ENCODE measurements at regions not wholly inside any gene's neighbourhood (a gene's known extent, or its start where the extent isn't known, plus 50 kb on each side); places are given as distances from the start of the nearest gene placed in this dataset.

GRCh38 chr2:221637851-221638250, 65.7 kb upstream of the EPHA4 start:
- no peak for TF ChIP-seq POLR2A (IDR thresholded peaks at IDR 0.05)
- TF ChIP-seq CTCF (IDR thresholded peaks at IDR 0.05): no peak
